H9 (cell line): ENCODE measurements at regions not wholly inside any gene's neighbourhood (a gene's known extent, or its start where the extent isn't known, plus 50 kb on each side); places are given as distances from the start of the nearest gene placed in this dataset.

Source experiments
- DNase-seq: peaks from one replicate; pipeline ENCODE4 v3.0.0-alpha.2; 2017
- H2AFZ ChIP-seq: one replicate; pipeline ENCODE4 v1.6.1; 2013; ENCODE audit warnings: mild to moderate bottlenecking, low read length, control low read depth, moderate library complexity
- H2AK5ac ChIP-seq: 2 replicates; pipeline ENCODE4 v1.6.1; 2013; ENCODE audit warnings: low read length, control low read depth, mixed read lengths; ENCODE audit not compliant: insufficient read length
- H2BK120ac ChIP-seq: one replicate; pipeline ENCODE4 v1.6.1; 2013; ENCODE audit warnings: low read depth, mild to moderate bottlenecking, low read length, control low read depth, inconsistent platforms; ENCODE audit not compliant: poor library complexity, severe bottlenecking
- H2BK12ac ChIP-seq: 2 replicates; pipeline ENCODE4 v1.6.1; 2013; ENCODE audit warnings: low read length, control low read depth, mixed read lengths, low read depth; ENCODE audit not compliant: insufficient read length
- H2BK15ac ChIP-seq: 2 replicates; pipeline ENCODE4 v1.6.1; 2013; ENCODE audit warnings: low read depth, low read length, control low read depth
- H2BK20ac ChIP-seq: one replicate; pipeline ENCODE4 v1.6.1; 2013; ENCODE audit warnings: low read depth, mild to moderate bottlenecking, low read length, control low read depth, inconsistent platforms; ENCODE audit not compliant: poor library complexity, severe bottlenecking
- H2BK5ac ChIP-seq: 2 replicates; pipeline ENCODE4 v1.6.1; 2013; ENCODE audit warnings: low read length, control low read depth, mixed read lengths; ENCODE audit not compliant: insufficient read length
- H3K14ac ChIP-seq: 2 replicates; pipeline ENCODE4 v1.6.1; 2013; ENCODE audit warnings: low read length, control low read depth; ENCODE audit not compliant: insufficient read depth
- H3K18ac ChIP-seq: 2 replicates; pipeline ENCODE4 v1.6.1; 2013; ENCODE audit warnings: low read depth, mild to moderate bottlenecking, mixed read lengths, low read length, control low read depth; ENCODE audit not compliant: insufficient read length
- H3K23ac ChIP-seq: 2 replicates; pipeline ENCODE4 v1.6.1; 2013; ENCODE audit warnings: low read length, control low read depth, mixed read lengths, low read depth; ENCODE audit not compliant: insufficient read length
- H3K23me2 ChIP-seq: 2 replicates; pipeline ENCODE4 v1.6.1; 2013; ENCODE audit warnings: low read depth, mild to moderate bottlenecking, mixed read lengths, low read length, control low read depth; ENCODE audit not compliant: insufficient read length, poor library complexity, severe bottlenecking
- H3K27ac ChIP-seq: 2 replicates; pipeline ENCODE4 v1.5.1; 2013; ENCODE audit warnings: low read length, control low read depth, mixed read lengths, low read depth; ENCODE audit not compliant: insufficient read length
- H3K27me3 ChIP-seq: 2 replicates; pipeline ENCODE4 v1.6.1; 2013; ENCODE audit warnings: low read length, control low read depth, inconsistent platforms; ENCODE audit not compliant: insufficient read depth
- H3K4ac ChIP-seq: 2 replicates; pipeline ENCODE4 v1.6.1; 2013; ENCODE audit warnings: low read depth, mild to moderate bottlenecking, control low read depth, inconsistent platforms, low read length, moderate library complexity
- H3K4me1 ChIP-seq: 2 replicates; pipeline ENCODE4 v1.6.1; 2013; ENCODE audit warnings: low read length, control low read depth, inconsistent platforms; ENCODE audit not compliant: insufficient read depth
- H3K4me2 ChIP-seq: 2 replicates; pipeline ENCODE4 v1.6.1; 2013; ENCODE audit warnings: low read length, control low read depth, mixed read lengths; ENCODE audit not compliant: insufficient read length, insufficient read depth
- H3K56ac ChIP-seq: 2 replicates; pipeline ENCODE4 v1.6.1; 2013; ENCODE audit warnings: low read depth, mild to moderate bottlenecking, mixed read lengths, low read length, control low read depth; ENCODE audit not compliant: insufficient read length
- H3K79me1 ChIP-seq: 2 replicates; pipeline ENCODE4 v1.6.1; 2013; ENCODE audit warnings: low read depth, mild to moderate bottlenecking, moderate library complexity, low read length, control low read depth, inconsistent platforms; ENCODE audit not compliant: insufficient read depth, poor library complexity, severe bottlenecking
- H3K79me2 ChIP-seq: 2 replicates; pipeline ENCODE4 v1.6.1; 2013; ENCODE audit warnings: low read length, control low read depth, inconsistent platforms; ENCODE audit not compliant: insufficient read depth
- H3K9ac ChIP-seq: 2 replicates; pipeline ENCODE4 v1.6.1; 2013; ENCODE audit warnings: low read length, control low read depth, mixed read lengths; ENCODE audit not compliant: insufficient read length; ENCODE audit errors: extremely low read depth
- H3K9me3 ChIP-seq: one replicate; pipeline ENCODE4 v1.6.1; 2013; ENCODE audit warnings: low read depth, low read length, inconsistent platforms; ENCODE audit not compliant: control insufficient read depth
- H3T11ph ChIP-seq: one replicate; pipeline ENCODE4 v1.6.1; 2013; ENCODE audit warnings: mild to moderate bottlenecking, low read length, control low read depth, inconsistent platforms
- H4K20me1 ChIP-seq: one replicate; pipeline ENCODE4 v1.6.1; 2013; ENCODE audit not compliant: control insufficient read depth, insufficient read length, insufficient read depth
- H4K5ac ChIP-seq: 2 replicates; pipeline ENCODE4 v1.6.1; 2013; ENCODE audit warnings: low read depth, mild to moderate bottlenecking, mixed read lengths, low read length, control low read depth; ENCODE audit not compliant: insufficient read length
- H4K8ac ChIP-seq: replicated peaks from 2 replicates; pipeline ENCODE4 v1.6.1; 2013; ENCODE audit warnings: low read length, control low read depth, mixed read lengths, low read depth; ENCODE audit not compliant: insufficient read length
- H4K91ac ChIP-seq: 2 replicates; pipeline ENCODE4 v1.6.1; 2013; ENCODE audit warnings: low read depth, mild to moderate bottlenecking, moderate library complexity, mixed read lengths, low read length, control low read depth; ENCODE audit not compliant: insufficient read length
- H3K27ac Mint-ChIP-seq, 3 experiments: 2 replicates in 2 of 3; 3 replicates in 1 of 3; pipeline ENCODE4 v1.8.0; 2020 to 2021; ENCODE audit warnings: mixed read lengths in 3 of 3, mild to moderate bottlenecking in 1 of 3, moderate library complexity in 1 of 3
- H3K27me3 Mint-ChIP-seq: 2 replicates; pipeline ENCODE4 v1.8.0; 2021; ENCODE audit warnings: low read depth, mild to moderate bottlenecking, moderate library complexity, mixed read lengths
- H3K36me3 Mint-ChIP-seq, 3 experiments: 2 replicates in 2 of 3; 3 replicates in 1 of 3; pipeline ENCODE4 v1.8.0; 2020 to 2021; ENCODE audit warnings: low read depth in 3 of 3, mixed read lengths in 3 of 3; ENCODE audit not compliant: insufficient read depth in 1 of 3
- H3K4me1 Mint-ChIP-seq, 2 experiments: 2 replicates each; pipeline ENCODE4 v1.8.0; 2020; ENCODE audit warnings: mixed read lengths in 2 of 2
- H3K4me3 Mint-ChIP-seq, 2 experiments: 2 replicates in 1 of 2; 3 replicates in 1 of 2; pipeline ENCODE4 v1.8.0; 2020 to 2021; ENCODE audit warnings: mild to moderate bottlenecking in 2 of 2, mixed read lengths in 2 of 2, moderate library complexity in 1 of 2
- H3K9me3 Mint-ChIP-seq, 2 experiments: 2 replicates in 1 of 2; 3 replicates in 1 of 2; pipeline ENCODE4 v1.8.0; 2020; ENCODE audit warnings: mild to moderate bottlenecking in 2 of 2, mixed read lengths in 2 of 2, moderate library complexity in 1 of 2
- WGBS: extraction: QIAGEN DNeasy Blood & Tissue Kit; methylation state at CpG from one replicate; pipeline ENCODE4 v1.1.7; 2013; ENCODE audit warnings: missing lambda C conversion rate, low lambda C conversion rate, mixed read lengths; ENCODE audit not compliant: insufficient read length; ENCODE audit errors: extremely low coverage; 5-methylcytosine and 5-hydroxymethylcytosine counted together
- TF ChIP-seq, protein P1 (sequence below): fragments of 200-600 bp; sonication (generic); conservative IDR thresholded peaks from 3 replicates; pipeline ENCODE4 v1.8.0; 2021; ENCODE audit warnings: antibody characterized with exemption, mild to moderate bottlenecking

DNA sequence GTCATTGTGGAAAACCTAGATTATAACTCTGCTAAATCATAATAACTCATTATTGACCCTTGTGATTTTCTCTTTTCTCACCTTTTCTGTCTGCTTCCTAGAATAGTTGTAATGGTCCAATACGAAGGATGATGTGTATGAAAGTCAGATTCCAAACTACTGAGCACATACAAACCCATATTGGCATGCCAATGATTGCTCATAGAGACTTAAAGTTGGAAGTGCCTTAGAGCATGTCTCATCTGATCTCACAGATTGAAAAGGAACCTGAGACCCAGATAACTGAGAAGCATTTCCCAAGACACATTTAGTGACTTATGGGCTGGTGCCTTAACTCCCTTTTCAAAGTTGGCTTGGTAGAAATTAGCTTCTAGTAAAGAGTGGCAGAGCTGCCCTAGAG, 594.3 kb downstream of the REEP3 start:
- no peaks in the 10 kb centered on the region for H3K9me3 ChIP-seq
- TF ChIP-seq, protein P1, sequence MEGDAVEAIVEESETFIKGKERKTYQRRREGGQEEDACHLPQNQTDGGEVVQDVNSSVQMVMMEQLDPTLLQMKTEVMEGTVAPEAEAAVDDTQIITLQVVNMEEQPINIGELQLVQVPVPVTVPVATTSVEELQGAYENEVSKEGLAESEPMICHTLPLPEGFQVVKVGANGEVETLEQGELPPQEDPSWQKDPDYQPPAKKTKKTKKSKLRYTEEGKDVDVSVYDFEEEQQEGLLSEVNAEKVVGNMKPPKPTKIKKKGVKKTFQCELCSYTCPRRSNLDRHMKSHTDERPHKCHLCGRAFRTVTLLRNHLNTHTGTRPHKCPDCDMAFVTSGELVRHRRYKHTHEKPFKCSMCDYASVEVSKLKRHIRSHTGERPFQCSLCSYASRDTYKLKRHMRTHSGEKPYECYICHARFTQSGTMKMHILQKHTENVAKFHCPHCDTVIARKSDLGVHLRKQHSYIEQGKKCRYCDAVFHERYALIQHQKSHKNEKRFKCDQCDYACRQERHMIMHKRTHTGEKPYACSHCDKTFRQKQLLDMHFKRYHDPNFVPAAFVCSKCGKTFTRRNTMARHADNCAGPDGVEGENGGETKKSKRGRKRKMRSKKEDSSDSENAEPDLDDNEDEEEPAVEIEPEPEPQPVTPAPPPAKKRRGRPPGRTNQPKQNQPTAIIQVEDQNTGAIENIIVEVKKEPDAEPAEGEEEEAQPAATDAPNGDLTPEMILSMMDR, result no peak
- no peak overlapping the region for H2BK20ac ChIP-seq
- no peak overlapping the region for H3K23ac ChIP-seq
- no peak overlapping the region for H3K14ac ChIP-seq
- H3K56ac ChIP-seq, result no peak overlapping the region
- H2BK120ac ChIP-seq, result no peak overlapping the region
- Mint-ChIP-seq H3K27me3 (no peaks in the 10 kb centered on the region), H3K36me3 (peaks cover 0 to 7% (median 0%) of the 10 kb centered on the region in 3 experiments; a peak in 2 of 7 replicates), H3K27ac (no peak overlapping the region), H3K4me1 (peaks cover 31 to 33% of the 10 kb centered on the region in 2 experiments), H3K9me3 (peaks cover 0 to 5% of the 10 kb centered on the region in 2 experiments; a peak in 3 of 5 replicates), H3K4me3 (no peak overlapping the region)
- WGBS, result no CpG with 5 or more reads among the region's 1 CpG
- H2BK15ac ChIP-seq, result no peak overlapping the region
- H3K79me2 ChIP-seq, result no peaks in the 10 kb centered on the region
- H3K27me3 ChIP-seq, result no peaks in the 10 kb centered on the region
- no peak overlapping the region for H2AK5ac ChIP-seq
- H3K23me2 ChIP-seq, result no peaks in the 10 kb centered on the region
- no peak overlapping the region for H3K4me2 ChIP-seq
- no peak overlapping the region for H2AFZ ChIP-seq
- no peak for DNase-seq
- H2BK12ac ChIP-seq, result no peak overlapping the region
- H4K8ac ChIP-seq, result no peak overlapping the region
- H3K4me1 ChIP-seq, result peaks cover 15% of the 10 kb centered on the region; the same call in 1 of the 2 replicates
- no peak overlapping the region for H2BK5ac ChIP-seq
- no peaks in the 10 kb centered on the region for H3K79me1 ChIP-seq
- H4K20me1 ChIP-seq, result no peaks in the 10 kb centered on the region
- no peak overlapping the region for H4K91ac ChIP-seq
- no peak overlapping the region for H3K18ac ChIP-seq
- H4K5ac ChIP-seq, result no peak overlapping the region
- H3K4ac ChIP-seq, result no peak overlapping the region
- H3T11ph ChIP-seq, result no peak overlapping the region
- H3K9ac ChIP-seq, result no peak overlapping the region
- H3K27ac ChIP-seq, result no peak overlapping the region
